KMS-11 (cell line): ENCODE measurements at regions not wholly inside any gene's neighbourhood (a gene's known extent, or its start where the extent isn't known, plus 50 kb on each side); places are given as distances from the start of the nearest gene placed in this dataset.

ENCODE experiments used
- H2AFZ ChIP-seq: fragments of 200-600 bp; sonication (generic); 2 replicates; pipeline ENCODE4 v1.6.1; 2016; ENCODE audit warnings: antibody characterized with exemption, mixed run types, low read depth
- H3K27ac ChIP-seq: fragments of 200-600 bp; sonication (generic); 2 replicates; pipeline ENCODE4 v1.6.1; 2016; ENCODE audit warnings: mild to moderate bottlenecking, mixed run types
- H3K27me3 ChIP-seq: fragments of 200-600 bp; sonication (generic); 2 replicates; pipeline ENCODE4 v1.6.1; 2017; ENCODE audit warnings: mild to moderate bottlenecking, low read depth, mixed run types, moderate library complexity; ENCODE audit not compliant: insufficient read depth
- H3K36me3 ChIP-seq: fragments of 200-600 bp; sonication (generic); 2 replicates; pipeline ENCODE4 v1.6.1; 2017; ENCODE audit warnings: mild to moderate bottlenecking, mixed run types; ENCODE audit not compliant: insufficient read depth
- H3K4me1 ChIP-seq: fragments of 200-600 bp; sonication (generic); 2 replicates; pipeline ENCODE4 v1.6.1; 2016; ENCODE audit warnings: mild to moderate bottlenecking, low read depth, mixed run types; ENCODE audit not compliant: poor library complexity, severe bottlenecking
- H3K4me2 ChIP-seq: fragments of 200-600 bp; sonication (generic); 2 replicates; pipeline ENCODE4 v1.7.0; 2016; ENCODE audit warnings: mild to moderate bottlenecking, mixed run types
- H3K4me3 ChIP-seq: fragments of 200-600 bp; sonication (generic); IDR thresholded peaks from 2 replicates; pipeline ENCODE4 v1.6.1; 2017; ENCODE audit warnings: low read depth, low read length, mixed read lengths; ENCODE audit not compliant: insufficient read depth
- H3K79me2 ChIP-seq: fragments of 200-600 bp; sonication (generic); 2 replicates; pipeline ENCODE4 v1.6.1; 2016; ENCODE audit warnings: low read depth, mixed run types; ENCODE audit not compliant: insufficient read depth
- H3K9ac ChIP-seq: fragments of 200-600 bp; sonication (generic); 2 replicates; pipeline ENCODE4 v1.6.1; 2016; ENCODE audit warnings: mild to moderate bottlenecking, mixed run types
- H4K20me1 ChIP-seq: fragments of 200-600 bp; sonication (generic); 2 replicates; pipeline ENCODE4 v1.6.1; 2016; ENCODE audit warnings: mild to moderate bottlenecking, mixed run types; ENCODE audit not compliant: insufficient read depth
- CTCF ChIP-seq: fragments of 200-600 bp; sonication (generic); conservative IDR thresholded peaks from 2 replicates; pipeline ENCODE4 v1.6.1; 2017; ENCODE audit warnings: low read depth, mild to moderate bottlenecking, antibody characterized with exemption, low read length, moderate library complexity, mixed read lengths

DNA sequence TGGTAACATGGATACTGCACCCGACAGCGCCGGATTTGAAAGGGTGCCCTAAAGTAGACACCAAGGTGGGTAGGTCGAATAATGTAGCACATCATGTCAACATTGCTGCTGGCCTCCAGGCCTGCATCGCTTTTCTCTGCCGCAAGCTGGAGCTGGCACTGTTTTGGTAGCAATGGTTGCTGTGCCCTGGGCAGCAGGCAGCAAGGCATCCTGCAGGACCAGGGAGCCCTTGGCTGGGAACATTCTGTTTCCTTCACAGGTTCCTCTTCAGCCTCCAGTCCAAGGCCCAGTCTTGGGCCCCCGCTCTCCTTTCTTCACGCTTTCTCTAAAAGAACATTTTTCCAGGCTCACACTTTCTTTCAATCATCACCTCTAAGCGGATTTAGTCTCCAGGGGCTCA, 365.8 kb upstream of the JARID2 start:
- no peak overlapping the region for H2AFZ ChIP-seq
- H4K20me1 ChIP-seq, result no peaks in the 10 kb centered on the region
- no peak overlapping the region for H3K4me3 ChIP-seq
- H3K27me3 ChIP-seq, result no peaks in the 10 kb centered on the region
- no peak for TF ChIP-seq CTCF
- no peak overlapping the region for H3K27ac ChIP-seq
- H3K4me2 ChIP-seq, result no peak overlapping the region
- no peak overlapping the region for H3K9ac ChIP-seq
- no peaks in the 10 kb centered on the region for H3K36me3 ChIP-seq
- no peaks in the 10 kb centered on the region for H3K79me2 ChIP-seq
- H3K4me1 ChIP-seq, result peaks cover 25% of the 10 kb centered on the region

GRCh38 chr6:14880677-14881076, 365.2 kb upstream of the JARID2 start:
- H2AFZ ChIP-seq, result no peak overlapping the region

DNA sequence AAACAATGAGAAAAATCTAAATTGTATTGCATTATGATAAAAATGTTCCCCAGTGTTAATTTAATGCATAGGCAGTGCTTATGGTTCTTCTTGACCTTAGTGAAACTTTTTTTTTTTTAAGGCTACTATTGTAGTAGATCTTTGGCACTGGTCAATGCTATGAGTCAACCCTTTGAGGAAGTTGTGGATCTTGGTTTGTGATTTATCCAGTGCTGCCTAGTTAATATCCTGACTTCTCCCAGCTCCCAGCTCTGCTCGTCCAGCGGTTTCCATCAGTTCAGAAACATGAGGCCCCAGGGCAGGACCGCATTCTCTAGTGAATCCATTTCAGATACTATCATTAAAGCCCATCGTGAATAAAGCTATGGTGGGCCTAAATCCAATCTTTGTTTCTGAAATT, 364.5 kb upstream of the JARID2 start:
- Histone ChIP-seq H2AFZ (no peak overlapping the region), H3K27me3 (no peaks in the 10 kb centered on the region), H3K4me1 (peaks cover 12% of the 10 kb centered on the region), H4K20me1 (no peaks in the 10 kb centered on the region), H3K4me3 (no peak overlapping the region), H3K9ac (no peak overlapping the region), H3K27ac (no peak overlapping the region), H3K36me3 (no peaks in the 10 kb centered on the region), H3K4me2 (no peak overlapping the region), H3K79me2 (no peaks in the 10 kb centered on the region)
- TF ChIP-seq CTCF, result no peak

More at GRCh38 chr6:14880677-14881076, 365.2 kb upstream of the JARID2 start:
- Histone ChIP-seq H3K27me3 (no peaks in the 10 kb centered on the region), H4K20me1 (no peaks in the 10 kb centered on the region), H3K4me1 (peaks cover 19% of the 10 kb centered on the region), H3K79me2 (no peaks in the 10 kb centered on the region), H3K4me3 (no peak overlapping the region), H3K9ac (no peak overlapping the region), H3K36me3 (no peaks in the 10 kb centered on the region), H3K27ac (no peak overlapping the region), H3K4me2 (no peak overlapping the region)
- no peak for TF ChIP-seq CTCF

DNA sequence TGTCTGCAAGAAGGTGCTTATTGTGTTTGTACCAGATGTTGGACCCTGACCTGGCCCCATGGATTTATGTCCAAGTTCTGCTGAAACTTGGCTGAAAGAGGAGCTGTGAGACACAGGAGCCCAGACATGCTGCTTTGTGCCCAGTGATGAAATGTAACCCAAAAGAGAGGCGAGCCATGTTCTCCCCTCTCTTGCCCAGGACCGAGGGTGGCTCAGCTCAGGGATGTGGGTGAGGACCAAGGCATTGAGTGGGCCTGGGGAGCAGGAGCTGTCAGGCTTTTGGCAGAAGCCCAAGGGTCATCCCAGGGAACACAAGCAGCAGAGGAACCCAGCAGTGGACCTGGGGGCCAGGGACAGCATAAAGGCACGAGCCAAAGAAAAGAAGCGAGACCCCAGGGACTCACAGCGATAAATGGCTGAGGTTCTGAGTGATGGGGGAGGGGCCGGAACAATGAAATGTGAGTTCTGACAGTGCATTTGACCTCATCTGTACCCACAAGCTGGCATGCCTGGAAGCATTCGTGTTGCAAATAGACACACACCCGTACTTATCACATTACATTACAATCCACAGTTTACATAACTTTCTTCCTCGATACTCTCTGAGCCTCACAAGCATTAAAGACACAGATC, 363.4 kb upstream of the JARID2 start:
- Histone ChIP-seq H3K36me3 (no peaks in the 10 kb centered on the region), H4K20me1 (no peaks in the 10 kb centered on the region), H3K4me2 (no peak overlapping the region), H2AFZ (no peak overlapping the region), H3K27ac (no peak overlapping the region), H3K9ac (no peak overlapping the region), H3K4me1 (peaks cover under 1% of the 10 kb centered on the region), H3K4me3 (no peak overlapping the region), H3K27me3 (no peaks in the 10 kb centered on the region), H3K79me2 (no peaks in the 10 kb centered on the region)
- TF ChIP-seq CTCF, result no peak
